Calu3 (cell line): ENCODE measurements at regions not wholly inside any gene's neighbourhood (a gene's known extent, or its start where the extent isn't known, plus 50 kb on each side); places are given as distances from the start of the nearest gene placed in this dataset.

Experiments
- BruUV-seq: library from RNA; stranded (reverse); fragments of 400-500 nt; replicated peaks from 2 replicates; lab custom pipeline; 2021; lab: Mats Ljungman, UMichigan
- CTCF ChIA-PET: fragments of 300-600 bp; sonication (Branson Sonifier 250); formaldehyde crosslinking; loops from one replicate; lab custom pipeline; 2022; ENCODE audit warnings: antibody characterized with exemption; lab: Charles Lee
- DNase-seq: peaks from one replicate; pipeline ENCODE4 v3.0.0; 2022
- H3K27ac Mint-ChIP-seq: one replicate; pipeline ENCODE4 v1.8.0; 2022; ENCODE audit warnings: mixed read lengths; ENCODE audit not compliant: unreplicated experiment
- H3K27me3 Mint-ChIP-seq: one replicate; pipeline ENCODE4 v1.8.0; 2022; ENCODE audit warnings: mixed read lengths; ENCODE audit not compliant: unreplicated experiment
- H3K36me3 Mint-ChIP-seq: one replicate; pipeline ENCODE4 v1.8.0; 2022; ENCODE audit warnings: mild to moderate bottlenecking, moderate library complexity, mixed read lengths; ENCODE audit not compliant: insufficient read depth, unreplicated experiment
- H3K4me1 Mint-ChIP-seq: one replicate; pipeline ENCODE4 v1.8.0; 2022; ENCODE audit warnings: mild to moderate bottlenecking, low read depth, mixed read lengths; ENCODE audit not compliant: unreplicated experiment
- H3K4me3 Mint-ChIP-seq: one replicate; pipeline ENCODE4 v1.8.0; 2022; ENCODE audit warnings: mild to moderate bottlenecking, low read depth, moderate library complexity, mixed read lengths; ENCODE audit not compliant: unreplicated experiment
- H3K9me3 Mint-ChIP-seq: one replicate; pipeline ENCODE4 v1.8.0; 2022; ENCODE audit warnings: low read depth, mixed read lengths; ENCODE audit not compliant: unreplicated experiment
- intact Hi-C: fragments of 100-400 bp; cut with micrococcal nuclease; formaldehyde crosslinking; loops from one replicate; pipeline ENCODE4 v1.10.0; 2022; ENCODE audit not compliant: unreplicated experiment
- TF ChIP-seq, protein P1 (sequence below): fragments of 200-600 bp; IDR thresholded peaks from one replicate; pipeline ENCODE4 v1.8.0; 2022; ENCODE audit warnings: antibody characterized with exemption; ENCODE audit not compliant: unreplicated experiment

DNA sequence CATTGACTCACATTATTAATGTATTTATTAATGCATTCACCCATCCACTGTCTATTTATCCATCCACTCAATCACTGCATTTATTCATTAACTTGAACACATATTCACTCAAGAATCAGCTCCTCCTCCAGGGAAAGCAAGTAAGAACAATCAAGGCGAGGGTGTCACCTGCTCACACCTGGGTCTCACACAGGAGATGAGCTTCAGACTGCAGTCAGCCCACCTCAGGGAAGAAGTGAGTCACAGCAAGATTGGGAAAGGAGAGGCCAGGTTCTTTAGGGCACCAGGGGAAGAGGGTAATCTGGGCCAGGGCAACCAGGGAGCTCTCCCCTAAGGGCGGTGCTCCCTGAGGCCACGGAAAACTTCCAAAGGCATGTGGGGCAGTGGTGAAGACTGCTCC, 367.3 kb downstream of the BCL11B start:
- Mint-ChIP-seq H3K27ac (no peak overlapping the region), H3K27me3 (peaks cover 21% of the 10 kb centered on the region), H3K4me3 (no peak overlapping the region), H3K4me1 (peaks cover 32% of the 10 kb centered on the region), H3K36me3 (peaks cover 9% of the 10 kb centered on the region), H3K9me3 (no peaks in the 10 kb centered on the region)
- DNase-seq, result no peak
- intact Hi-C loops, result loop anchor here (5.0 to 10.0 kb wide), 4 partner anchors 48 to 363 kb away; no protein-coding TSS in a partner anchor
- TF ChIP-seq, protein P1, sequence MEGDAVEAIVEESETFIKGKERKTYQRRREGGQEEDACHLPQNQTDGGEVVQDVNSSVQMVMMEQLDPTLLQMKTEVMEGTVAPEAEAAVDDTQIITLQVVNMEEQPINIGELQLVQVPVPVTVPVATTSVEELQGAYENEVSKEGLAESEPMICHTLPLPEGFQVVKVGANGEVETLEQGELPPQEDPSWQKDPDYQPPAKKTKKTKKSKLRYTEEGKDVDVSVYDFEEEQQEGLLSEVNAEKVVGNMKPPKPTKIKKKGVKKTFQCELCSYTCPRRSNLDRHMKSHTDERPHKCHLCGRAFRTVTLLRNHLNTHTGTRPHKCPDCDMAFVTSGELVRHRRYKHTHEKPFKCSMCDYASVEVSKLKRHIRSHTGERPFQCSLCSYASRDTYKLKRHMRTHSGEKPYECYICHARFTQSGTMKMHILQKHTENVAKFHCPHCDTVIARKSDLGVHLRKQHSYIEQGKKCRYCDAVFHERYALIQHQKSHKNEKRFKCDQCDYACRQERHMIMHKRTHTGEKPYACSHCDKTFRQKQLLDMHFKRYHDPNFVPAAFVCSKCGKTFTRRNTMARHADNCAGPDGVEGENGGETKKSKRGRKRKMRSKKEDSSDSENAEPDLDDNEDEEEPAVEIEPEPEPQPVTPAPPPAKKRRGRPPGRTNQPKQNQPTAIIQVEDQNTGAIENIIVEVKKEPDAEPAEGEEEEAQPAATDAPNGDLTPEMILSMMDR, result no peak
- BruUV-seq, result no TSS peak
- CTCF ChIA-PET, result interaction anchor here (0.7 to 0.9 kb wide), 2 partner anchors 69 to 131 kb away, joined by 3 to 6 read pairs; no protein-coding TSS in a partner anchor

DNA sequence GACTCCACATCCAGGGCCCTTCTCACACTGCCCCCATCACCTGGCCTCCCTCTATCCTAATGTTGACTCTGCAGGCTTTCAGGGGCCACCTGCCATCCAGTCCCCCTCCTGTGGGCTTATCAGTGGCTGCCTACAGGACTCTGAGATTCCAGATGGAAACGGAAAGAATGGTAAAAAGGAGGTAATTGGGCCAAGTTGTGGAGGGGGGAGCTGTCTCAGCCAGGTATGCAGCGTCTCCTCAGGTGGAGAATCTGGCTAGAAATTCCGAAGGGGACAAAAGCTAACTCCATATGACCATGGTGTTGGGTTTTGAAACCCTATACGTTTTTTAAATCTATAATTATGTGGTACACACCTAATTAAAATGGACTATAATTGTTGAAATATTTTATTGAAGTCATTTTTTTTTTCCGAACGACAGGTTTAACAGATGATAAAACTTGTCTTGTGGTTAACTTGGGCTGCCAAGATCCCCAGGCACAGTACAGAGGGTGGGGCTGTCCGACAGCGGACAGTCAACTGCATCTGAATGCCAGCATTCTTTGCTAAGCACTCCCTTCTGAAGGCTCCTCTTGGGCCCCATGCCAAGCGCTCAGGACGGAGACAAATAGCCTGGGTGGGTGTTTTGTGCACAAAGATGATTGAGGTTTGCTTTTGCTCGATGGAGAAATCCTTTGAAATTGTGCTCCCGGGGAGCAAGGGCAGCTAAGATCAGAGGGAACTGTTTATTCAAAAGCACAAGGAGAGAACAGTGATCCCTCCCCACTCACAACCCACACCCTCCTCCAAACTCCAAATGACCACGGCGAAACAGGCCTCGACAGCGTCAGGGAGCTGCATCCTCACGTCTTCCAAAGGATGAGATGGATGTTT, 365.6 kb downstream of the BCL11B start:
- H3K27me3 Mint-ChIP-seq, result peaks cover 21% of the 10 kb centered on the region
- DNase-seq, result peak; percentile 67
- no peaks in the 10 kb centered on the region for H3K9me3 Mint-ChIP-seq
- H3K27ac Mint-ChIP-seq, result no peak overlapping the region
- peaks cover 32% of the 10 kb centered on the region for H3K4me1 Mint-ChIP-seq
- H3K4me3 Mint-ChIP-seq, result no peak overlapping the region
- intact Hi-C loops, result loop anchor here (5.0 to 10.0 kb wide), 4 partner anchors 46 to 361 kb away; no protein-coding TSS in a partner anchor
- TF ChIP-seq, protein P1, result no peak
- H3K36me3 Mint-ChIP-seq, result peaks cover 9% of the 10 kb centered on the region
- CTCF ChIA-PET, result no interaction called here
- BruUV-seq, result no TSS peak

DNA sequence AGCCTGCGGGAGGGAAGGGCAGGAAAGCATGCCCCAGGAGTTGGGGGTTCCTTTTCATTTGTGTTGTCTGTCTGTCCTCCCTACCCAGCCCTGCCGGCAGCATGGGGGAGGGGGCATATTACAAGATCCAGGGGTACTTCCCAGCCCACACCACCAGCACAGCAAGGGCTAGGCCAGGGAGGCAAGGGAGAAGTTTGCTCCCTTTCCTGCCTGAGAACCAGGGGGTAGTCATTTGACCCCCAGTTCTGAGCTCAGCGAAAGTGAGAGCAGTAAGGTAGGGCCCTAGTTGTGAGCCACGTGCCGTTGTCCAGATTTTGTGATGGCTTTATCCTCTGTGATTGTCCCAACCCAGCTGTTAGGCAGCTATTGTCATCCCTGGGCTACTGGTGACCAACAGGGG, 364.7 kb downstream of the BCL11B start:
- Mint-ChIP-seq H3K27ac (no peak overlapping the region), H3K4me1 (peaks cover 32% of the 10 kb centered on the region), H3K4me3 (no peak overlapping the region), H3K36me3 (peaks cover 6% of the 10 kb centered on the region), H3K27me3 (peaks cover 21% of the 10 kb centered on the region), H3K9me3 (no peaks in the 10 kb centered on the region)
- no TSS peak for BruUV-seq
- DNase-seq, result no peak
- CTCF ChIA-PET, result no interaction called here
- TF ChIP-seq, protein P1, result no peak
- intact Hi-C loops, result loop anchor here (5.0 to 10.0 kb wide), 4 partner anchors 45 to 360 kb away; no protein-coding TSS in a partner anchor

DNA sequence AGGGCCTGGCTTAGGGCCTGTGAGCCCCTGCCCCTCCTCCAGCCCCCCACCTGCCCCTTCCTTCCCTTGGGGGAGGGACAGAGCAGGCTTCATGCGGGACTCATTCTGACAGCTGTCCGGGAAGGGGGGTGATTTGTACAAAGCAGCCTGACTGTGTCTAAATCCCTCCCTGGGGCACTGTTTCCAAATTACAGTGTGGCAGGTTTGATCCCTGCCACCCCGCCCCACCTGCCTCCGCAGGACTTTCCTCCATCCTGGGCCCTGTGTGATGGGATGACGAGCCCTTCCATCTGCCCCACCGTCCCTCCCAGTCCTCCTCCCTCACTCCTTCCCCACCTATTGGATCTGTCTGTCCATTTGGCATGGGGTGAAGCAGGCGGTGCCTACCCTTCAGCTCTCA, 363.9 kb downstream of the BCL11B start:
- Mint-ChIP-seq H3K9me3 (no peaks in the 10 kb centered on the region), H3K4me3 (no peak overlapping the region), H3K4me1 (peaks cover 32% of the 10 kb centered on the region), H3K27me3 (peaks cover 20% of the 10 kb centered on the region), H3K36me3 (peaks cover 6% of the 10 kb centered on the region), H3K27ac (no peak overlapping the region)
- CTCF ChIA-PET, result no interaction called here
- TF ChIP-seq, protein P1, result no peak
- BruUV-seq, result no TSS peak
- intact Hi-C loops, result loop anchor here (5.0 to 10.0 kb wide), 4 partner anchors 44 to 359 kb away; no protein-coding TSS in a partner anchor
- no peak for DNase-seq
